Dermis blood vessel endothelial cell (primary cell): ENCODE measurements at regions not wholly inside any gene's neighbourhood (a gene's known extent, or its start where the extent isn't known, plus 50 kb on each side); places are given as distances from the start of the nearest gene placed in this dataset.
A peak's percentile ranks its signal among the peaks of the same experiment; 100 is the strongest.
"Not testable (repeated sequence)": the region's sequence is repeated elsewhere in the genome, so short reads cannot be mapped to it uniquely, and the experiment has no call there.

Source experiments
- DNase-seq: peaks from one replicate; pipeline ENCODE4 v3.0.0; 2010

DNA sequence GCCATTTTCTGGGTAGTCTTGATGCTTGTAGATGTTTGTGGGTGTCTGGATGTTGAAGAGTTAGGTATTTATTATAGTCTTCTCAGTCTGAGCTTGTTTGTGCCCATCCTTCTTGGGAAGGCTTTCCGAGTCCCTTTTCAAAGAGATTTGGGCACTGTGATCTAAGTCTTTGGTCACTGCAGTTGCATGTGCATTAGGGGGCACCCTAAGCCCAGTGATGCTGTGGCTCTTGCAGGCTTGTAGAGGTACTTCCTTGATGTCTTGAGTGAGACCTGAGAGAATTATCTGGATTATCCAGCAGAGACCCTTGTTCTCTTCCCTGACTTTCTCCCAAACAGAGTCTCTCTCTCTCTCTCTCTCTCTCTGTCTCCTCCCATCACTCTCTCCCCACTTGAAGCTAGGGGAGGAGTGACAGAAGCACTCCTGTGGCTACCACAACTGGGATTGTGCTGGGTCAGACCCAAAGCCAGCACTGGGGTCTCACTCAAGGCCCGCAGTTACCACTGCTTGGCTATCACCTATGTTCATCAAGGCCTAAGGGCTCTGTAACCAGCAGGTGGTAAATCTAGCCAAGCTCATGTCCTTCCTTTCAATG, 68.5 kb downstream of the TMCO5A start:
- DNase-seq = peak; percentile 88

DNA sequence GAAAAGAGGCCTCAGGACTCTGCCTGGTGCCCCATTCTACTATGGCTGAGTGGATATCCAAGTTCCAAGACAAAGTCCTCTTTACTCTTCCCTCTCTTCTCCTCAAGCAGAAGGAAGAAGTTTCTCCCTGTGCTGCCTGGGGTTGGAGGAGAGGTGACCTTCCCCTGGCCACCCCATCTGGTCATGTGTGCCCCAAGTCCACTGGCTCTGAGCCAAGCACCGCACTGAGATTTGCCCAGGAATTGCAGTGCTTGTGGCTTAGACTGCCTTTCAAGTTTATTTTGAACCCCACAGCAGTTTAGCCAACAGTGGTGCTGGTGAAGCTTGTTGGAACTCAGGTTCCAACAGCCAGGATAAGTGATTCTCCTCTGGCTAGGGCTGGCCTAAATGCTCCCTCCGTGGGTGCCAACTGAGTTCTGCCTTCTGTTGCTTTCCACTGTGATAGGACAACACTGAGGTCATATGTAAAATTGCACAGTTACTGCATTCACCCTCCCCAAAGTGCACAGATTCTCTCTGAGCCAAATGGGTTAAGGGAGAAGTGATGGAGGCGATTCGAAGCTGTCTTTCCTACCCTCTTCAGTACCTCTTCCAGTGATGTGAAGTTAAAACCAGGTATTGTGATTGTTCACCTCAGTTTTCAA, 69.9 kb downstream of the TMCO5A start:
- no peak for DNase-seq

DNA sequence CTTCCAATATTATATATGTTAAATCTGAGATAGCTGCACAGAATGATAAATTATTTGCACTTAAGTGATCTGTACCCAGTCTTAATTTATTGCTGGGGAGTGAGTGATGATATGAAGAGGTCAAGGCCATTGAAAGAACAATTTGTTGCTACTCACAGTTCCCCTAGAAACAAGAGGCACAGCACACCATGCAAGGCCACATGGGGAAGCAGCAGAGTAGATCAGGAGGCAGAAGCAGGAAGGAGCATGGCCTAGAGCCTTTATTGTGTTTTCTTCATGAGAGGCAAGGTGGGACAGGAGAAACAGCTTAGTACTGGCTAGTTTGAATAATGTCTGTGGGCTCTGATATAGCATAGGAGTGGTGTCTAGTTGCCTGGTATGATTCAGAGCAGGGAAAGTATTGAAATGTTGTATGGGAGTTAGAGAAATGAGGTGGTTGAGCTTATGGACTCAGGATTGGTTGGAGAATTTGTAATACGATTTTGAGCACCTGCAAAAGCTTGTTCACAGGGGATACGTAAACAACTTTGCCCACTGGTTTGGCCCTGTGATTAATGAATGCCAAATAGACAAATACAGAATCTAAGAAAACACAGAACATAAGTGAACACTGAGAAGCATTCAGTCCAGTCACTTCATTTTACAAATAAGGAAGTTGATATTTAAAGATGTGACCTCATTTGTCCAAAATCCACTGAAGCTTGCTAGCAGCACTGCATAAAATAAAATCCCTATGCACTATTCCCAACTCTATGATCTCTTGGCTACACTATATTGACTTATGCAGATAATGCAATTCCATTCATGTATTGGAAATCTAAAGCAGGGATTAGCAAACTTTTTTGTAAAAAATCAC, 71.7 kb downstream of the TMCO5A start:
- DNase-seq = no peak

DNA sequence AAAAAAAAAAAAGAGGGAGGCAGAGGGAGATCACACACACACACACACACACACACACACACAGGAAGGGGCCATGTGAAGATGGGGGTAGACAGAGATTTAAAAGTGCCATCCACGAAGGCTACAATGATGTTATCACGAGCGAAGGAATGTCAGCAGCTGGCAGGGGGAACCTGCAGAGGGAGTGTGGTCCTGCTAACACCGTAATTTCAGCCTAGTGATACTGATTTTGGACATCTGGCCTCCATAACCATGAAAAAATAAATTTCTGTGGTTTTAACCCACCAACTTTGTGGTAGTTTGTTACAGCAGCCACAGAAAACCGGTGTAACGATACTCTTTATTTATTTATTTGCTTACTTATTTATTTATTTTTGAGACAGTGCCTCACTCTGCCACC, 76.0 kb downstream of the TMCO5A start:
- no peak for DNase-seq

DNA sequence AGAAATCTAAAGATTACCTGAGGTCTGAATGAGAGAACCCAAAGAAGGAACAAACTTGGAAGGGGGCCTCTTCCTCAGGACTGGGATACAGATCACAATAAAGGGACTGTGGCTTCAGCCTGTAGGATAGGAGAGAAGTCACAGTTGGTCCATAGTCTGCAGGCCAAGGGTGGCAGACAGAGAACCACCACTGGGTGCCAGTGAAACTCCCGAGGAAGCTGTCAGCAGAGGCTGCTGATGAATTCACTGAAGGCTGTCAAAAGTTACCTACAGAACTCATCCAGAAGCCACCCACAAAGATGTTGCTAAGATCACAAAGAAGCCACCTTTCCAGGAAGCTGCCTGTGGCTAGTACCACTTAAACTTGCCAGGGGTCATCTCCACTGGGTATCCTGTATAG, 78.5 kb downstream of the TMCO5A start:
- DNase-seq = no peak

DNA sequence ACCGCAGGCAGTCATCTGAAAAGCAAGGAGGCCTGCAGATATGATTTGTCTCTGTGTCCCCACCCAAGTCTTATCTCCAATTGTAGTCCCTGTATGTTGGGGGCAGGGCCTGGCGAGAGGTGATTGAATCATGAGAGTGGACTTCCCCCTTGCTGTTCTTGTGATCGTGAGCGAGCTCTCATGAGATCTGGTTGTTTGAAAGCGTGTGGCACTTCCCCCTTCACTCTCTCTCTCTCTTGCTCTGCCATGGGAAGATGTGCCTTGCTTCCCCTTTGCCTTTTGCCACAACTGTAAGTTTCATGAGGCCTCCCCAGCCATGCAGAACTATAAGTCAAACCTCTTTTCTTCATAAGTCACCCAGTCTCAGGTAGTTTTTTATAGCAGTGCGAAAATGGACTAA, 83.3 kb downstream of the TMCO5A start:
- no peak for DNase-seq

DNA sequence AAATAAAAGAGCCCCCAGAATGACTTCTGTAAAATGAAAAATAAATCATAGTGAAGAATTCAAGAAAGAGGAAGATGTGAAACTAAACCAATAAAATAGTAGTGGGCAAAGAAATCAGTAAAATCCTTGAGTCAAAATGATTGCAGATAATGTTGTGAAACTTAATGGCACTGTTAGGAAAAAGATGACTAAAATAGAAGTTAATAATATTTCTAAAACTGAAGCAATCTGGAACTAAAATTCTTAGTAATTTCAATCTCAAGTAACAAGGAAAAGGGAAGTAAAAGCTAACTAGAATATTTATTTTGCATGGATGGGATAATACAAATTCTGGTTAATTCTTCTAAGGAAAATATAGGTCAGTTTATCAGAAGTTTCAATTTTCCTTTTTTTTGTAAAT, 84.6 kb downstream of the TMCO5A start:
- DNase-seq = no peak

DNA sequence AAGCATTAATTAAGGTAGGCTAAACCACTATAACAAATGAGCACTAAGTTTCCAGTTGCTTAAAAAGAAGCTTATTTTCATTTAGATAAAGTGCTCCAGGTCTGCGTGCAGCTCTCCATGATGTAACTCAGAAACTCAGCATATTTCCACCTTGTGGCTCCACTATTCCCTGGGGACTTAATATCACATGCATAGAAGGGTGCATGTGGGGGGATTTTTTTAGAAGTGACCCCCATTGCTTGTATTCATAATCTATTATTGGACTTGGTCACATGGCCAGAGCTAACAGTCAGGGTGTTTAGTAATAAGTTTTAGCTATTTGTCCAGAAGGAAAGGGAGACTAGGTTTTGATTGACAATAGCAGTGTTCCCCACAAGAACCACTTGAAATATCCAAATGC, 86.8 kb downstream of the TMCO5A start:
- no peak for DNase-seq

DNA sequence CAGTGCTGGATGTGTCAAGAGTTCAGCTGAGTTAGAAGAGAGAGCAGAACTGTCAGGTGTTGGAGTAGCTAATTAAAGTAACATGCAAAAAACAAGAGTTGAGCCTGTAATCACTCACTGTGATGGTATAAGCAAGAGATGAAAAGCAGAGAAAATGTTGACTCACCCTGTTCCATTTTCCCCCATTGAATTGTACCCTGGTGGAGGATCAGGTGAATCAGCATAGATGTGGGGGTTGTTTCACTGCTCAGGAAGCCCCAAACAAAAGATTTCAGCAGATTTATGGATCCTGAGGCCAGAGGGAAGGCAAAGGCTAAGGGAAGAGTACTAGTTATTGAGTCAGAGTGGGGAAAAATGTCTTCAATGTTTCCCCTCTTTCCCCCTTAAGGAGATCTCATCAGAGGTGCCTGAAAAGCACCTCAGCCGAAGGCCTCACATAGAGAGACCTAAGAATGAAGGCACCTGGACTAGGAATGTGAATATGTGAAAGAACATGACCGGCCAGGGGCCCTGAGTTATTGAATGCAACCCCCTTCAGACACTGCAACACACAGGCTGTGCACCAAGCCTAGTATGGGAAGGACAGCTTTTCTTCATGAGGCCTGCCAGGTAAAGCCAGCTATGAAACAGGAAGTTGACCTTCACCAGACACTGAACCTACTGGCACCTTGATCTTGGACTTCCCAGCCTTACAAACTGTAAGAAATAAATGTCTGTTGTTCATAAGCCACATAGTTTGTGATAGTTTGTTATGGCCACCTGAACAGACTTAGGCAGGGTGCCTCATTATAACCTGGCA, 90.1 kb downstream of the TMCO5A start:
- DNase-seq = peak; percentile 33

DNA sequence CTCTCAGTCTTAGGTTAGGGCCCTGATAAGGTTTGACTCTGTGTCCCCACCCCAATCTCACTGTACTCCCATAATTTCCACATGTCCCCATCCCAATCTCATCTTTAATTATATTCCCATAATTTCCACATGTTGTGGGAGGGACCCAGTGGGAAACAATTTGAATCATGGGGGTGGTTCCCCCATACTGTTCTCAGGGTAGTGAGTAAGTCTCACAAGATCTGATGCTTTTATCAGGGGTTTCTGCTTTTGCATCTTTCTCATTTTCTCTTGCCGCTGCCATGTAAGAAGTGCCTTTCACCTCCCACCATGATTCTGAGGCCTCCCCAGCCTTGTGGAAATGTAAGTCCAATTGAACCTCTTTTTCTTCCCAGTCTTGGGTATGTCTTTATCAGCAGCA, 91.2 kb downstream of the TMCO5A start:
- DNase-seq = not testable (repeated sequence)

DNA sequence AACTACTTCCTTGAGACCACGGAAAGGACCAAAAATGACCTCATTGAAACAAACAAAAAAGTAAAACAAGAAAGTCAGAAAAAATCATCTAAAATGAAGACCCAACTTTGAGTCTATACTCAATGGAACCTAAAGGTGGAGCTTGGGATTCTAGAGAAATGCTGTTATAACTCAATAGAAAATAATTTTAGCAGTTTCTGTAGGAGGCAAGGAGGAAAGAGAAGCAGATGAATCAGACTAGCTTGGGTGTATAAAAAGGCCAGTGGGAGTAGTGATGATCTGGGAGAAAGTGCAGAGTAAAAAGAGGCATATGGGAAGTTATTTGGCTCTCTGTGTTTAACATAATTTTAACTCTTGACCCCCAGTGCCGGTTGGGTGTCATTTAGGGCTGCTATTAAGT, 94.4 kb downstream of the TMCO5A start:
- no peak for DNase-seq

DNA sequence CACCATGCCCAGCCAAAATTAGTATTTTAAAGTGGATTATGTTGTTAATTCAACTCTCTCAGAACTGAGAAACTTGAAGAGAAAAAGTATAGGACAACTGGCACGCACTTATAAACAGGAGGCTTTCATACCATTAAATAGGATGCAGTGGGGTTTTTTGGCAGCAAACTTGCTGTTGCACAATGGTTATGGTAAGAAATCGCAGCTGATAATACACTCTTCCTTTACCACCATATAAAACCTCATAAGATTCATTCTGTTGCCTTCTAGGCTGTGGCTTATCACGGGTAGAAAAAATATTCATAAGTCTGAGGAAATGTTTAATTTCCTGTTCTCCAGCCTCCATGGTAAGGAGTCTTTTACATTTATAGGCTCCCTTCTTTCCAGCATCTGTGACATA, 95.3 kb downstream of the TMCO5A start:
- DNase-seq = no peak

DNA sequence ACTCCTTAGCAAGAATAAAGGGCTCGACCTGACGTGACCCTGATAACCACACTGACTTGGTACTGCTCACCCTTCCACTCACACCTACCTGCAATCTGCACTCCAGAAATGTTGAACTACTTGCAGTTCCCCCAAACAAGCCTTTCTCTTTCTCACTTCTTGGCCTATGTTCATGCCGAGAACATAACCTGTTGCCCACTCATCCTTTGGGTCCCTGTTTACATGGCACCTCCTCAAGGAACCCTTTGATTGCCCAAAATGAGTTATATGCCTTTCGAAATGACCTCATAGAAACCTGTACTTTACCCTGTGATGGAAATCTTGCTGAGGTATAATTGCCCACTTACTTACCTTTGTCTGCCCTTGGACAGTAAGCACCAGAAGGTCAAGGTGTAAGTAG, 96.2 kb downstream of the TMCO5A start:
- DNase-seq = no peak

DNA sequence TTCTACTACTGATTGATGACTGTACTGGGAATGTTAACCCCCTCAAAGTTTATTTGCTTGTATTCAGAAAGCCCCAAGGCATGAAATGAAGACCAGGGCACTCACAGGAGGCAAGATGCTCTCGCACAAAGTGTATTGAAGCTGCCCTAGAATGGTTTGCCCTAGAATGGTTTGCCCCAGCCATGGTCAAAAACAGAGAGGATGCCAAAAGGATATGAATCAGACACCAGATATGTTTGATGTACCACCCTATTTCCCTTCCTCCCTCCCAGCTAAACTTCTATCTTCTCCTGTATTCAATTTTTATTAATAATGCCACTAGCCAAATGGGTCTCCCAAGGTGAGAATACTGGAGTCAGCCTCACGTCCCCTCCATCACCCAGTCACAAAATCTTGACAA, 101.3 kb downstream of the TMCO5A start:
- DNase-seq = peak; percentile 12

DNA sequence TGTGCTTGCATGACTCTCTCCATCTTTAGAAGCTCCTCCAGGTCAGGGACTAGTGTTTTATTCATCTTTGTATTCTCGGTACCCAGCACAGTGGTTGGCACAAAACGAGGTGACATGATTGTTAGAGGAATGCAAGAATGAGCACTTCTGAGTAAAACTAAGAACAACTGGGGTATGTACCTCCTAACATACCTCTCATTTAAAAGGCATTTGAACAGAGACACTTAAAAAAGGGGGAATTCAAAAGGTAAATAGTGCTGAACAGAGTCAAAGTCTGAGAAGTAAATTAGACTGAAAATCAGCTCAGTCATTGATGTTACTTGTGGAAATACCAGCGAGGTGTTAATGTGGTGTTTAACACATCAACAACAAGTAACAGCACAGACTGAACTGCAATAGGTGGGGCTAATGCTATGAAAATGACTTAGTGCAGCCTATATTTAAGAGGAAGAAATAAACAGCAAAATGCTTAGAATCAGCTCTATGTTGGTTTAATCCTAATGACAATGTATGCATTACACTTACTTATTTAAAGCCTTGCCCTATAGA, 102.4 kb downstream of the TMCO5A start:
- DNase-seq = no peak

DNA sequence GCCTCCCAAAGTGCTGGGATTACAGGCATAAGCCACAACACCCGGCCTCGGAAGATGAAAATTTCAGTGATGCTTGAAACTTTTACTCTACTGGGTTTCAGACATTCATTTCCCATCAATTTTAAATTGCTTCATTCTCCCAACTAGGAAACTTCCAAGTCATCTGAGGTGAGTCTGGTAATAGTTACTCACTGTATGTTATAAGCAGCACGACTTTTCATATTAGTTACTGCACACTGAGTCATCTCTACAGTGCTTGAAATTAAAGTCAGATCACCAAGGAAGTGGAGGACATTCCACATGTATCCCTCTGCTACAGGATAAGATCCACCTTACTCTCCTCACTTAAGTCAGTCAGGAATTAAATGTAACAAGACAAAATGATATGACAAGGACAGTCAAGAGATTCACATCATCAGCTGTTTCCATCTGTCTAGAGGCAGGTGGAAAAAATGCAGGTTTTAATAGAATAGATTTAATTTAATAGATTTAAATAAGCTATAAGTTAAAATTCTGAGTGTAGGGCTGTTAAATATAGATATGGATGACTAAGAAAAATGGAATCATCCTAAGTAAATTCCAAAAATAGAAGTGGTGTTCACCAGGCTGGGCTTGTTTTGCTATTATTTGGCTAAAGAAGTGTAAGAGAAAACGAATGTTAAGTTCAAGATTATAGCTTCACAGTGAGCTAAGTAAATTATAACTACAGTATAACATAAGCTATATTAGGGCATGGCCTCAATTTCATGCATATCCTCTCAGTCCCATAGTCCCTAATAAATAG, 104.4 kb downstream of the TMCO5A start:
- DNase-seq = no peak

DNA sequence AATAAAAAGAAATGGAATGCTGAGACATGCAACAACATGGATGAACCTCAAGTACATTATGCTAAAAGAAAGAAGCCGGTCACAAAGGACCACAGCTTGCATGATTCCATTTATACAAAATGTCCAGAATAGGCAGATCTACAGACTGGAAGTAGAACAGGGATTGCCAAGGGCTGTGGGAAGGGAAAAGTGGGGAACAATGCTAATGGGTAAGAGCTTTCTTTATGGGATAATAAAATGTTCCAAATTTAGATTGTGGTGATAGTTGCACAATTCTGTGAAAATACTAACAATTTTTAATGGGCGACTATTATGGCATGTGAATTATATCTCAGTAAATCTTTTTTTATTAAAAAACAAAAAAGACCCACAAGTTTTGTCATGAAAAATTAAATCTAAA, 106.2 kb downstream of the TMCO5A start:
- no peak for DNase-seq

DNA sequence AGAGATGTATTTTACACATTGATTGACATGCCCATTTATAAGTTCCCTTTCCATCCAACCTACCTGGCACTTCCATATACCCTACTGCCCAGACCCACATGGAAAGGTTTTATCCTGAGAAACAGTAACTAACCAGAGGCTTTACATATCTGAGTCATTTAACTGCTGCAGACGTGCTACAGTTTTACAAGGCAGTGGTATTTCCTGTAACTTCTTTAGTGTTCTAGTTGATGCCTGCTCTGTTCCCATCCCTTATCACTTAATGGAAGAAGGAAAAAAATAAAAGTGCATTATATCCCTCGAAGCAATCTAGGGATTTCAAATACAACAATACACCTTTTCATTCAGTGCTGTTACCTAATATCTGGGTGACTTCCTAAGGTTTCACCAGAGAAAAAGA, 107.1 kb downstream of the TMCO5A start:
- DNase-seq = peak; percentile 55

DNA sequence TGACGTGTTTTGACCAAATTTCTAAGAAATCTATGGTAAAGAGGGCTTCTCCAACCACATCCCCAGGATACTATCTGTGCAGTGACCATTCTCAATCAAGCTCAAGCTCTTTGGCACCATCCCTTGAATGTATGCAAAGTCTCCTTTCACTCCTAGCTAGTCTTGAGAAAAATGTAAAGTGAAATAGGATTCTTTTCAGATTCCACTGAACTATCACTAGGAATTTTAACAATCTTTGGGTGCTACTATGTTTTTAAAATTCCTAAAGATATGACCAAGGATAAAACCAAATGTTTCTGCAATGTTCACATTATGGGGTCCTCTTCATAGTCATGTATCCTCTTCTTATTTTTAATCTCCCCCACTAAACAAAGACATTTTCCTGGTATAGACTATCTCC, 107.8 kb downstream of the TMCO5A start:
- no peak for DNase-seq

DNA sequence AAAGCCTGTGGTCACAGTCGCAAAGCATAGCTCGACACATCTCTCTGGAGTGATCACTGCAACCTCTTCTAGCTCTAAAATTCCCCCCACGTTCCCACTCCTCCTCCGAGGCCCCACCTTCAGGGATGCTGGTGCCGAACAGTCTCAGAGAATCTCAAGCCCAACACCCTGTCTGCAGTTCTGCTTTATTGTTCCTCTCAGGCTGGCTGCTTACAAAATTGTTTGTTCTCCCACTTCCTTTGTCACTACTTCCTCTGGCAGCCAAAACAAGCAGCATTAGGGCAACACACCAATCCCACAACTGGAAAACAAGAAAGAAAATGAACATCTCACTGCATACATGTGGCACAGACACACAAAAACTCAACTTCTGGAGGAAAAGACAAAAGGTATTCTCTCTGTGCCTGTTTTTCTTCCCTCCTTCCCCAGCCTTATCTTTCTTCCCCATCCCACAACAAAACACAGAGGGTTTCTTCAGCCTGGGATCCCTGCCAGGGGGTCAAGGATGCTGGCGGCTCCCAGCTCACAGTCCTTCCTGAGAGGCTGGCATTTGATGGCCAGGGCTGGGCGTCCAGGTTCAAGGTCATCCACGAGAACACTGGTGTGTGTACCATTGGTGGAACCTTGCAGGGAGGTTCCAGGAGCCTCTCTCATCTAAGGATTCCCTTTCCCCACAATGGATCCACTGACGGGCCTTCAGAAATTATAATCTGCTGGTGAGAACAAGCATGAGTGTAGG, 108.4 kb downstream of the TMCO5A start:
- no peak for DNase-seq
